ENCODE measurements at regions not wholly inside any gene's neighbourhood (a gene's known extent, or its start where the extent isn't known, plus 50 kb on each side); places are given as distances from the start of the nearest gene placed in this dataset.
"Not testable (repeated sequence)": the region's sequence is repeated elsewhere in the genome, so short reads cannot be mapped to it uniquely, and the experiment has no call there.

- no peak for DNase-seq
- Mint-ChIP-seq H3K36me3 (no peaks in the 10 kb centered on the region), H3K4me3 (no peak overlapping the region), H3K27me3 (peaks cover 0 to 4% of the 10 kb centered on the region in 2 donors), H3K9me3 (peaks cover 3 to 4% of the 10 kb centered on the region in 2 donors), H3K27ac (no peak overlapping the region), H3K4me1 (peaks cover 3 to 5% of the 10 kb centered on the region in 2 donors)
- ATAC-seq (replicated peaks): no peak
Observed at GRCh38 chr21:35606578-35606977, 453.7 kb downstream of the SETD4 start.

- Mint-ChIP-seq H3K4me1 (peaks cover 3 to 5% of the 10 kb centered on the region in 2 donors), H3K27ac (no peak overlapping the region), H3K4me3 (no peak overlapping the region), H3K36me3 (no peaks in the 10 kb centered on the region), H3K9me3 (peaks cover 3 to 4% of the 10 kb centered on the region in 2 donors), H3K27me3 (peaks cover 0 to 4% of the 10 kb centered on the region in 2 donors)
- no peak for DNase-seq
- no peak for ATAC-seq (replicated peaks)
Observed at GRCh38 chr21:35606146-35606545, 454.2 kb downstream of the SETD4 start.

- Mint-ChIP-seq H3K4me3 (no peak overlapping the region), H3K27me3 (peaks cover 0 to 4% of the 10 kb centered on the region in 2 donors), H3K27ac (no peak overlapping the region), H3K4me1 (peaks cover 3 to 5% of the 10 kb centered on the region in 2 donors), H3K36me3 (no peaks in the 10 kb centered on the region), H3K9me3 (peaks cover 3 to 4% of the 10 kb centered on the region in 2 donors)
- DNase-seq (no peak), ATAC-seq (replicated peaks) (no peak)
Observed at GRCh38 chr21:35603494-35603893, 456.8 kb downstream of the SETD4 start.

GRCh38 chr21:35602811-35603362, 457.4 kb downstream of the SETD4 start:
- Mint-ChIP-seq H3K4me3 (no peak overlapping the region), H3K4me1 (peaks cover 3 to 5% of the 10 kb centered on the region in 2 donors), H3K27me3 (peaks cover 0 to 4% of the 10 kb centered on the region in 2 donors), H3K9me3 (peaks cover 3 to 4% of the 10 kb centered on the region in 2 donors), H3K27ac (peak overlapping the region; percentile 51), H3K36me3 (no peaks in the 10 kb centered on the region)
- DNase-seq (no peak), ATAC-seq (replicated peaks) (no peak)

- no peaks in the 10 kb centered on the region for H3K36me3 Mint-ChIP-seq
Observed at GRCh38 chr21:35601211-35601610, 459.1 kb downstream of the SETD4 start.

GRCh38 chr21:35599164-35599563, 461.2 kb downstream of the SETD4 start:
- H3K4me3 Mint-ChIP-seq: no peak overlapping the region
- ATAC-seq (replicated peaks): no peak

More at GRCh38 chr21:35601211-35601610, 459.1 kb downstream of the SETD4 start:
- Mint-ChIP-seq H3K4me3 (no peak overlapping the region), H3K27me3 (peaks cover 0 to 5% of the 10 kb centered on the region in 2 donors), H3K27ac (no peak overlapping the region), H3K4me1 (peaks cover 3 to 5% of the 10 kb centered on the region in 2 donors), H3K9me3 (no peaks in the 10 kb centered on the region)
- DNase-seq: no peak
- no peak for ATAC-seq (replicated peaks)

GRCh38 chr21:35597750-35598339, 462.5 kb downstream of the SETD4 start:
- Mint-ChIP-seq H3K9me3 (no peaks in the 10 kb centered on the region), H3K36me3 (no peaks in the 10 kb centered on the region), H3K4me3 (no peak overlapping the region), H3K27me3 (peaks cover 6 to 19% of the 10 kb centered on the region in 2 donors), H3K4me1 (peaks cover 3 to 4% of the 10 kb centered on the region in 2 donors), H3K27ac (no peak overlapping the region)
- no peak for DNase-seq
- ATAC-seq (replicated peaks): no peak

More at GRCh38 chr21:35599164-35599563, 461.2 kb downstream of the SETD4 start:
- H3K36me3 Mint-ChIP-seq: no peaks in the 10 kb centered on the region
- peaks cover 3 to 5% of the 10 kb centered on the region in 2 donors for H3K4me1 Mint-ChIP-seq
- H3K27ac Mint-ChIP-seq: no peak overlapping the region
- H3K9me3 Mint-ChIP-seq: no peaks in the 10 kb centered on the region
- DNase-seq: no peak
- peaks cover 5 to 12% of the 10 kb centered on the region in 2 donors for H3K27me3 Mint-ChIP-seq

GRCh38 chr21:35594905-35595304, 465.4 kb downstream of the SETD4 start:
- Mint-ChIP-seq H3K36me3 (no peaks in the 10 kb centered on the region), H3K4me1 (no peaks in the 10 kb centered on the region), H3K27ac (no peak overlapping the region), H3K9me3 (peaks cover 0 to 4% of the 10 kb centered on the region in 2 donors), H3K4me3 (no peak overlapping the region), H3K27me3 (peaks cover 10 to 18% of the 10 kb centered on the region in 2 donors)
- DNase-seq (no peak), ATAC-seq (replicated peaks) (no peak)

- Mint-ChIP-seq H3K36me3 (no peaks in the 10 kb centered on the region), H3K27me3 (peaks cover 10 to 19% of the 10 kb centered on the region in 2 donors), H3K9me3 (peaks cover 0 to 4% of the 10 kb centered on the region in 2 donors), H3K4me3 (no peak overlapping the region), H3K27ac (no peak overlapping the region), H3K4me1 (no peaks in the 10 kb centered on the region)
- DNase-seq (no peak), ATAC-seq (replicated peaks) (no peak)
Observed at GRCh38 chr21:35593000-35593502, 467.3 kb downstream of the SETD4 start.

- not testable (repeated sequence) for H3K4me3 Mint-ChIP-seq; DNase-seq; H3K9me3 Mint-ChIP-seq; H3K36me3 Mint-ChIP-seq; ATAC-seq (replicated peaks); H3K27ac Mint-ChIP-seq; H3K4me1 Mint-ChIP-seq
- H3K27me3 Mint-ChIP-seq: peaks cover 19 to 20% of the 10 kb centered on the region in 2 donors
Observed at GRCh38 chr21:35590284-35590683, 470.0 kb downstream of the SETD4 start.

- H3K9me3 Mint-ChIP-seq: peaks cover 0 to 4% of the 10 kb centered on the region in 2 donors
- DNase-seq (no peak), ATAC-seq (replicated peaks) (no peak)
- no peak overlapping the region for H3K27ac Mint-ChIP-seq
- no peak overlapping the region for H3K4me3 Mint-ChIP-seq
- no peaks in the 10 kb centered on the region for H3K36me3 Mint-ChIP-seq
- H3K27me3 Mint-ChIP-seq: peaks cover 9 to 13% of the 10 kb centered on the region in 2 donors
- peaks cover 1 to 7% of the 10 kb centered on the region in 2 donors for H3K4me1 Mint-ChIP-seq
Observed at GRCh38 chr21:35587841-35588380, 472.4 kb downstream of the SETD4 start.

GRCh38 chr21:35586305-35586704, 474.0 kb downstream of the SETD4 start:
- H3K27me3 Mint-ChIP-seq: peaks cover 9 to 12% of the 10 kb centered on the region in 2 donors
- no peak overlapping the region for H3K27ac Mint-ChIP-seq

GRCh38 chr21:35585878-35586277, 474.4 kb downstream of the SETD4 start:
- DNase-seq: no peak
- Mint-ChIP-seq H3K27ac (no peak overlapping the region), H3K4me1 (peaks cover 8 to 21% of the 10 kb centered on the region in 2 donors), H3K27me3 (peaks cover 9% of the 10 kb centered on the region in 2 donors), H3K9me3 (peaks cover 0 to 4% of the 10 kb centered on the region in 2 donors), H3K4me3 (no peak overlapping the region), H3K36me3 (no peaks in the 10 kb centered on the region)
- no peak for ATAC-seq (replicated peaks)

More at GRCh38 chr21:35586305-35586704, 474.0 kb downstream of the SETD4 start:
- H3K36me3 Mint-ChIP-seq: no peaks in the 10 kb centered on the region
- H3K4me3 Mint-ChIP-seq: no peak overlapping the region
- ATAC-seq (replicated peaks): no peak
- DNase-seq: no peak
- H3K4me1 Mint-ChIP-seq: peaks cover 8 to 21% of the 10 kb centered on the region in 2 donors
- peaks cover 0 to 4% of the 10 kb centered on the region in 2 donors for H3K9me3 Mint-ChIP-seq

GRCh38 chr21:35585155-35585554, 475.2 kb downstream of the SETD4 start:
- no peaks in the 10 kb centered on the region for H3K36me3 Mint-ChIP-seq
- no peak overlapping the region for H3K27ac Mint-ChIP-seq
- no peak overlapping the region for H3K4me3 Mint-ChIP-seq
- peaks cover 6 to 9% of the 10 kb centered on the region in 2 donors for H3K27me3 Mint-ChIP-seq
- DNase-seq (no peak), ATAC-seq (replicated peaks) (peak; percentile 61 to 63)
- H3K4me1 Mint-ChIP-seq: peaks cover 8 to 21% of the 10 kb centered on the region in 2 donors
- H3K9me3 Mint-ChIP-seq: peaks cover 0 to under 1% of the 10 kb centered on the region in 2 donors

All from stimulated activated naive B cell treated with anti-CD40 and anti-IgM and Interleukin-4, amounts not matched to agents 10 μg/mL and 1 μg/mL and 100 μg/mL, for 72 hours (primary cell).